PC-9 (cell line): ENCODE measurements at regions not wholly inside any gene's neighbourhood (a gene's known extent, or its start where the extent isn't known, plus 50 kb on each side); places are given as distances from the start of the nearest gene placed in this dataset.

Source experiments
- EZH2 ChIP-seq: fragments of 200-600 bp; sonication (generic); IDR thresholded peaks from 2 replicates; pipeline ENCODE4 v1.8.0; 2017; ENCODE audit warnings: antibody characterized with exemption, low read depth
- TF ChIP-seq, protein P1 (sequence below): fragments of 200-600 bp; sonication (generic); conservative IDR thresholded peaks from 2 replicates; pipeline ENCODE4 v1.6.1; 2017; ENCODE audit warnings: mixed run types, antibody characterized with exemption, mild to moderate bottlenecking, moderate library complexity

GRCh38 chr11:128093689-128094088 lies 493.7 kb downstream of the ETS1 start:
- TF ChIP-seq, protein P1, sequence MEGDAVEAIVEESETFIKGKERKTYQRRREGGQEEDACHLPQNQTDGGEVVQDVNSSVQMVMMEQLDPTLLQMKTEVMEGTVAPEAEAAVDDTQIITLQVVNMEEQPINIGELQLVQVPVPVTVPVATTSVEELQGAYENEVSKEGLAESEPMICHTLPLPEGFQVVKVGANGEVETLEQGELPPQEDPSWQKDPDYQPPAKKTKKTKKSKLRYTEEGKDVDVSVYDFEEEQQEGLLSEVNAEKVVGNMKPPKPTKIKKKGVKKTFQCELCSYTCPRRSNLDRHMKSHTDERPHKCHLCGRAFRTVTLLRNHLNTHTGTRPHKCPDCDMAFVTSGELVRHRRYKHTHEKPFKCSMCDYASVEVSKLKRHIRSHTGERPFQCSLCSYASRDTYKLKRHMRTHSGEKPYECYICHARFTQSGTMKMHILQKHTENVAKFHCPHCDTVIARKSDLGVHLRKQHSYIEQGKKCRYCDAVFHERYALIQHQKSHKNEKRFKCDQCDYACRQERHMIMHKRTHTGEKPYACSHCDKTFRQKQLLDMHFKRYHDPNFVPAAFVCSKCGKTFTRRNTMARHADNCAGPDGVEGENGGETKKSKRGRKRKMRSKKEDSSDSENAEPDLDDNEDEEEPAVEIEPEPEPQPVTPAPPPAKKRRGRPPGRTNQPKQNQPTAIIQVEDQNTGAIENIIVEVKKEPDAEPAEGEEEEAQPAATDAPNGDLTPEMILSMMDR = no peak
- no peak for TF ChIP-seq EZH2
